ENCODE measurements at regions not wholly inside any gene's neighbourhood (a gene's known extent, or its start where the extent isn't known, plus 50 kb on each side); places are given as distances from the start of the nearest gene placed in this dataset.

DNA sequence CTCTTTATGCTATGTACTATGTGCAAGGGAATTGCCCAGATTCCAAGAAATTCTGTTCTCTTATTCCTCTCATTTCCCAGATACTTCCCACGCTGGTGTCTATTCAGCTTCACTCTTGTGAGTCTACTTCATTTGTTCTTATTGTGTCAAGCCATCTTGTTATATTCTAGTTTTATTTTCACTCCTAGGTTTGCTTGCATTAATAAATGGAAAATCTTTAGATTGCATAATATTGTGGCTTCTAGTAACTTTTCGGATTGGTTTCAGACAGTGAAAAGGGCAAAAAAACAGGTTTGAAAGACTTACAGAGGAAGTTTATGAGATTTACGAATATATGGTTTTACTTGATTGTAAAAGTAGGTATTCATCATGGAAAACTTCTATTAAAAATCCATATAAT lies 128.4 kb downstream of the BTC start:
- TF ChIP-seq CTCF (IDR thresholded peaks at IDR 0.05; ENCODE audit: insufficient read depth, low read depth, low read length) (no peak), EZH2 (IDR thresholded peaks at IDR 0.05; ENCODE audit: insufficient read depth, low read length) (no peak)
